ENCODE measurements at regions not wholly inside any gene's neighbourhood (a gene's known extent, or its start where the extent isn't known, plus 50 kb on each side); places are given as distances from the start of the nearest gene placed in this dataset.
"Not testable (repeated sequence)": the region's sequence is repeated elsewhere in the genome, so short reads cannot be mapped to it uniquely, and the experiment has no call there.

DNA sequence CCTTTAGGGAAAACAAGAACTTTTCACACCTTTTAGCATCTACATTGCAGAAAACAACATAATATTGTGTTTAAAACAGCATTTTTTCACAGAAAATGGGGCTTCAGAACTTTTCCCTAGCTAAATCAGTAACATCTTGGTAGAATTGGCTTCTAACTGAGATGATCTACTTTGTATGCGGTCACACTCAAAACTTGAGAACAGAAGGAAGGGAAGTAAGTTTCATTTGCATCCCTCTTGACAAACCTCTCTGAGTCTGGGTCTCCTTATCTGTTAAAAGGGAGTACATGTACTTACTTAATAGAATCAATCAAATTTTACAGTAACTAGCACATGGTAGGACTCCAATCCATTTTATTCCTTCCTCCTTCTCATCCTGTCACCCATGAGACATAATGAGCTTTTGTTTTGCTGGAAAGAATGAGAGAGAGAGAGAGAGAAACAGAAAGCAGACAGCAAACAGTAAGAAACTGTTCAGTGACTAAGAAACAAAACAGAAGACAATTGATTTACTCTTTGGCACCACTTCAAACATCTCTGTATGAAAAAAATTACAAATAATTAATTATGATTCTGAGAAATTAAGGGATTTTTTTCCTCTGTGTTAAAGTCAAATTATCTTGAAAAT is 387.3 kb downstream of the SATB2 start:
- Histone ChIP-seq H3K9me3 (ENCODE audit: control insufficient read depth in 1 of 2, low read length in 2 of 2) (no peaks in the 10 kb centered on the region), H3K36me3 (ENCODE audit: insufficient read depth, low read length) (no peaks in the 10 kb centered on the region), H3K4me3 (ENCODE audit: low read length in 2 of 2) (no peak overlapping the region), H3K4me1 (ENCODE audit: insufficient read depth, low read length) (no peaks in the 10 kb centered on the region), H3K27ac (ENCODE audit: low read depth, low read length) (no peak overlapping the region), H3K27me3 (ENCODE audit: insufficient read depth, low read length) (no peaks in the 10 kb centered on the region)
- Mint-ChIP-seq H3K27me3 (no peaks in the 10 kb centered on the region), H3K4me1 (no peaks in the 10 kb centered on the region), H3K27ac (no peak overlapping the region), H3K4me3 (no peak overlapping the region), H3K36me3 (no peaks in the 10 kb centered on the region), H3K9me3 (peaks cover 0 to 8% (median 2%) of the 10 kb centered on the region in 8 donors)
- intact Hi-C loops (cut with micrococcal nuclease) = no loop called here
- ChIA-PET POLR2A (ENCODE audit: partially characterized antibody) (no interaction called here), CTCF (ENCODE audit: partially characterized antibody) (no interaction called here)
- DNase-seq = no peak

DNA sequence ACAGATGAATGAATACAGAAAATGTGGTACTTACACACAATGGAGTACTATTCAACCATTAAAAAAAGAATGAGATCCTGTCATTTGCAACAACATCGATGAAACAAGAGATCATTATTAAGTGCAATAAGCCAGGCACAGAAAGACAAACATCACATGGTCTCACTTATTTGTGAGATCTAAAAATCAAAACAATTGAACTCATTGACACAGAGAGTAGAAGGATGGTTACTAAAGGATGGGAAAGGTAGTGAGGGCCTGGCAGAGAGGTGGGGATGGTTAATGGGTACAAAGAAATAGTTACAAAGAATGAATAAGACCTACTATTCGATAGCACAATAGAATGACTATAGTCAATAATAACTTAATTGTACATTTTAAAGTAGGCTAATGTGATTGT is 393.5 kb downstream of the SATB2 start:
- Histone ChIP-seq H3K27me3 (ENCODE audit: insufficient read depth, low read length) (no peaks in the 10 kb centered on the region), H3K4me3 (ENCODE audit: low read length in 2 of 2) (no peak overlapping the region), H3K27ac (ENCODE audit: low read depth, low read length) (no peak overlapping the region), H3K4me1 (ENCODE audit: insufficient read depth, low read length) (no peaks in the 10 kb centered on the region), H3K9me3 (ENCODE audit: control insufficient read depth in 1 of 2, low read length in 2 of 2) (no peaks in the 10 kb centered on the region), H3K36me3 (ENCODE audit: insufficient read depth, low read length) (no peaks in the 10 kb centered on the region)
- Mint-ChIP-seq H3K9me3 (peaks cover 0 to 18% (median 6%) of the 10 kb centered on the region in 8 donors), H3K27ac (no peak overlapping the region), H3K4me3 (no peak overlapping the region), H3K4me1 (no peaks in the 10 kb centered on the region), H3K27me3 (no peaks in the 10 kb centered on the region), H3K36me3 (no peaks in the 10 kb centered on the region)
- ChIA-PET CTCF (ENCODE audit: partially characterized antibody) (no interaction called here), POLR2A (ENCODE audit: partially characterized antibody) (no interaction called here)
- intact Hi-C loops (cut with micrococcal nuclease) = no loop called here
- no peak for DNase-seq

DNA sequence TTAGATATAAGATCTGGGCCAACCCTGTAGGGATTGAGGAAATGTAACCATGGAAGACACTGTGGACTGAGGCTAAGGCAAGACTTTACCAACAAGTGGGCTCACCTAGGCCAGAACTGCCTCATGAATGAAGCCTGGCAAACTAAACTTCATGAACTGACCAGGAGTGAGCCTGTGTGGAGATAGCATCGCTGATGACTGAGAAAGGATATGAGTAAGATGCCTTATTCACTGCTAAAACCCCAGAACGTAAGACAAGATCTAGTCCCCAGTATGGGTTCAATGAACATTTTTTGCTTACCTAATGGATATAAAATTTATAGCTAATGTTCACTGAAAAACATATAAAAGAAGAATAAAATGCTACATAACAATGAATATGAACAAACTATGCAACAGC is 399.8 kb downstream of the SATB2 start:
- CTCF ChIA-PET (ENCODE audit: partially characterized antibody) = no interaction called here
- no peaks in the 10 kb centered on the region for H3K36me3 Mint-ChIP-seq
- intact Hi-C loops (cut with micrococcal nuclease) = no loop called here

DNA sequence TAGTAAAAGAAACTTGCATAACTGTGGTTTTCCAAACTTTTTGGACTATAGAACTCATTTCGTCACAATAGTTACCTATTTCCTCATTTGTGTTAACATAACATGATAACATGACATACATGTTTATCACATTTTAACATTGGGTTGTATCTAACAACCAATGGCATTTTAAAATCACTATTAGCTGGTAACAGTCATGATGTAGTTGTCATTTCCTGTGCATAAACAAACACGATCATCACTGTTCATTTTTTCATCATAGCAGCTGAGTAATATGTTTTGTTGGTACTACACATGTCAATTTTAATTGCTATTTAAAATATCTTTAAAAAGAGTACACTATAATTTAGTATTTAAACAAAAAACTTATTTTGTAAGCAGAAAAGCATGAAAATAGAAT is 402.4 kb downstream of the SATB2 start:
- no peaks in the 10 kb centered on the region for H3K36me3 ChIP-seq (ENCODE audit: insufficient read depth, low read length)
- no peaks in the 10 kb centered on the region for H3K4me1 Mint-ChIP-seq

More for the DNA sequence above, 399.8 kb downstream of the SATB2 start:
- no peak overlapping the region for H3K4me3 ChIP-seq (ENCODE audit: low read length in 2 of 2)
- no peaks in the 10 kb centered on the region for H3K4me1 ChIP-seq (ENCODE audit: insufficient read depth, low read length)
- no peak overlapping the region for H3K4me3 Mint-ChIP-seq
- H3K9me3 ChIP-seq (ENCODE audit: control insufficient read depth in 1 of 2, low read length in 2 of 2) = no peaks in the 10 kb centered on the region
- H3K27me3 ChIP-seq (ENCODE audit: insufficient read depth, low read length) = no peaks in the 10 kb centered on the region
- POLR2A ChIA-PET (ENCODE audit: partially characterized antibody) = no interaction called here
- no peaks in the 10 kb centered on the region for H3K4me1 Mint-ChIP-seq
- H3K36me3 ChIP-seq (ENCODE audit: insufficient read depth, low read length) = no peaks in the 10 kb centered on the region
- no peak overlapping the region for H3K27ac Mint-ChIP-seq
- H3K27ac ChIP-seq (ENCODE audit: low read depth, low read length) = no peak overlapping the region
- no peaks in the 10 kb centered on the region for H3K27me3 Mint-ChIP-seq
- H3K9me3 Mint-ChIP-seq = peaks cover 0 to 16% (median 4%) of the 10 kb centered on the region in 8 donors
- DNase-seq = no peak

DNA sequence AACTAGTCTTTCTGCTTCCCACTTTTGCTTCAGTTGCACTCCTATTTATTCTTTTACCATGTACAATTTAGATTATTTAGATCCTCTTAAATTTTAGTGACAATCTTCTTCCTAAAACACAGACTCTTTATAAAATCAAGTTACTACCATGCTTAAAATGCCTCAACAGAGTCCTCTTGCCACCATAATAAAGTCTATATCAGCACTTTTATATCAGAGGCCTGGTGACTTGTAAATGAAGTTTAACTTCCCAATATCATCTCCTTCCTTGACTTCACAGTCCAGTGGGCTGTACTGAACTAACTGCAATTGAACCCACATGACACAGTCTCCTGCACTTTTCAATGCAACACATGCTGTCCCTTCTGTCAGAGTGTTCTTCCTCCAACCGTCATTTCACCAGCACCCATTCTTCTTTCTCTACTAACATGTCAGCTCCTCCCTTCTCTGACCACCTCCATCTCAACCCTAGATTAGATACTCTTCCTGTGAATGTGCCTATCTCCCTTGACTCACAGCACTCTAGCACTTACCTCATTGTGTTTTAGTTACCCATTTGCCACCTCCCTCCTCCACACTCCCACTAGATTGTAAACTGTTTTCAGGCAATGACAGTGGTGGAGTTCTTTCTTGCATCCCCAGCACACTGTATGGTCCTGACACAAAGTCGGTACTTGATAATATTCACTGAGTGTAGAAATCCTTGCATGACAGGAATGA is 414.9 kb downstream of the SATB2 start:
- Mint-ChIP-seq H3K4me1 (no peaks in the 10 kb centered on the region), H3K4me3 (no peak overlapping the region), H3K36me3 (no peaks in the 10 kb centered on the region), H3K9me3 (no peaks in the 10 kb centered on the region), H3K27ac (no peak overlapping the region), H3K27me3 (no peaks in the 10 kb centered on the region)
- no peaks in the 10 kb centered on the region for H3K36me3 ChIP-seq (ENCODE audit: insufficient read depth, low read length)
- no peaks in the 10 kb centered on the region for H3K9me3 ChIP-seq (ENCODE audit: control insufficient read depth in 1 of 2, low read length in 2 of 2)
- H3K4me3 ChIP-seq (ENCODE audit: low read length in 2 of 2) = no peak overlapping the region
- POLR2A ChIA-PET (ENCODE audit: partially characterized antibody) = no interaction called here
- CTCF ChIA-PET (ENCODE audit: partially characterized antibody) = no interaction called here
- no peak for DNase-seq
- intact Hi-C loops (cut with micrococcal nuclease) = no loop called here
- no peaks in the 10 kb centered on the region for H3K27me3 ChIP-seq (ENCODE audit: insufficient read depth, low read length)
- no peaks in the 10 kb centered on the region for H3K4me1 ChIP-seq (ENCODE audit: insufficient read depth, low read length)
- H3K27ac ChIP-seq (ENCODE audit: low read depth, low read length) = no peak overlapping the region

More for the DNA sequence above, 402.4 kb downstream of the SATB2 start:
- H3K36me3 Mint-ChIP-seq = no peaks in the 10 kb centered on the region
- no peak overlapping the region for H3K4me3 Mint-ChIP-seq
- no peaks in the 10 kb centered on the region for H3K4me1 ChIP-seq (ENCODE audit: insufficient read depth, low read length)
- no peak for DNase-seq
- H3K27ac Mint-ChIP-seq = no peak overlapping the region
- no peak overlapping the region for H3K27ac ChIP-seq (ENCODE audit: low read depth, low read length)
- H3K9me3 ChIP-seq (ENCODE audit: control insufficient read depth in 1 of 2, low read length in 2 of 2) = no peaks in the 10 kb centered on the region
- ChIA-PET CTCF (ENCODE audit: partially characterized antibody) (no interaction called here), POLR2A (ENCODE audit: partially characterized antibody) (no interaction called here)
- intact Hi-C loops (cut with micrococcal nuclease) = no loop called here
- no peak overlapping the region for H3K4me3 ChIP-seq (ENCODE audit: low read length in 2 of 2)
- no peaks in the 10 kb centered on the region for H3K27me3 ChIP-seq (ENCODE audit: insufficient read depth, low read length)
- H3K9me3 Mint-ChIP-seq = peaks cover 0 to 6% (median 0%) of the 10 kb centered on the region in 8 donors
- H3K27me3 Mint-ChIP-seq = no peaks in the 10 kb centered on the region

DNA sequence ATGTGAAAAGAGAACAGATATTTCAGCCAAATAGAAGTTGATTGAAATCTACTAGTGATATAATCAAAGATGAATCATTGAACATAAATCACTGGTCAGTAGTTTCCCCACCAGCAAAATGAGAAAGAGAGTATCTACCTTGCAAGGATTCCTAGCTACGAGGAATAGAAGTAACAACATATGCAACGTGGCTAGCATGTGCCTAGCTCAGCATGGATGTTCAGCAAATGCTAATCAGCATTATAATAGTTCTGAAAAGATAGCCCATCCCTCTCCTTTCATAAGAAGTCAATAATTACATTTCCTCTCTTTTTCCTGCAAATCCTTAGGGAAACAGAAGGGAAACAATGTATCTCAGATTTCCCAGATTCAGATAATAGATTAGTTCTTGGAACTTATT is 417.2 kb downstream of the SATB2 start:
- intact Hi-C loops (cut with micrococcal nuclease) = no loop called here
- H3K27me3 Mint-ChIP-seq = no peaks in the 10 kb centered on the region
- no peaks in the 10 kb centered on the region for H3K36me3 Mint-ChIP-seq

DNA sequence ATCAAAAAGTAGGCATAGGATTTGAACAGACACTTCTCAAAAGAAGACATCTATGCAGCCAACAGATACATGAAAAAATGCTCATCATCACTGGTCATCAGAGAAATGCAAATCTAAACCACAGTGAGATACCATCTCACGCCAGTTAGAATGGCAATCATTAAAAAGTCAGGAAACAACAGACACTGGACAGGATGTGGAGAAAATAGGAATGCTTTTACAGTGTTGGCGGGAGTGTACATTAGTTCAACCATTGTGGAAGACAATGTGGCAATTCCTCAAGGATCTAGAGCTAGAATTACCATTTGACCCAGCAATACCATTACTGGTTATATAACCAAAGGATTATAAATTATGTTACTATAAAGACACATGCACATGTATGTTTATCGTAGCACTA is 424.0 kb downstream of the SATB2 start:
- H3K9me3 ChIP-seq (ENCODE audit: control insufficient read depth in 1 of 2, low read length in 2 of 2); H3K36me3 Mint-ChIP-seq; H3K4me1 ChIP-seq (ENCODE audit: insufficient read depth, low read length); CTCF ChIA-PET (ENCODE audit: partially characterized antibody); DNase-seq; H3K27ac Mint-ChIP-seq; H3K4me3 ChIP-seq (ENCODE audit: low read length in 2 of 2); H3K36me3 ChIP-seq (ENCODE audit: insufficient read depth, low read length); POLR2A ChIA-PET (ENCODE audit: partially characterized antibody); H3K27ac ChIP-seq (ENCODE audit: low read depth, low read length); H3K4me3 Mint-ChIP-seq; intact Hi-C loops (cut with micrococcal nuclease); H3K27me3 ChIP-seq (ENCODE audit: insufficient read depth, low read length); H3K27me3 Mint-ChIP-seq; H3K4me1 Mint-ChIP-seq: not testable (repeated sequence)
- H3K9me3 Mint-ChIP-seq = peaks cover 0 to 12% (median 8%) of the 10 kb centered on the region in 8 donors

More for the DNA sequence above, 417.2 kb downstream of the SATB2 start:
- Mint-ChIP-seq H3K27ac (no peak overlapping the region), H3K4me3 (no peak overlapping the region), H3K4me1 (no peaks in the 10 kb centered on the region), H3K9me3 (peaks cover 0 to 2% (median 0%) of the 10 kb centered on the region in 8 donors)
- ChIA-PET POLR2A (ENCODE audit: partially characterized antibody) (no interaction called here), CTCF (ENCODE audit: partially characterized antibody) (no interaction called here)
- no peak overlapping the region for H3K4me3 ChIP-seq (ENCODE audit: low read length in 2 of 2)
- no peak overlapping the region for H3K27ac ChIP-seq (ENCODE audit: low read depth, low read length)
- H3K27me3 ChIP-seq (ENCODE audit: insufficient read depth, low read length) = no peaks in the 10 kb centered on the region
- no peaks in the 10 kb centered on the region for H3K9me3 ChIP-seq (ENCODE audit: control insufficient read depth in 1 of 2, low read length in 2 of 2)
- no peaks in the 10 kb centered on the region for H3K4me1 ChIP-seq (ENCODE audit: insufficient read depth, low read length)
- H3K36me3 ChIP-seq (ENCODE audit: insufficient read depth, low read length) = no peaks in the 10 kb centered on the region
- DNase-seq = no peak

Data from CD4-positive, alpha-beta memory T cell (primary cell).